Stimulated activated memory B cell treated with anti-CD40 and anti-IgM and Interleukin-4, amounts not matched to agents 10 μg/mL and 1 μg/mL and 100 μg/mL, for 72 hours (primary cell): ENCODE measurements at regions not wholly inside any gene's neighbourhood (a gene's known extent, or its start where the extent isn't known, plus 50 kb on each side); places are given as distances from the start of the nearest gene placed in this dataset.
"Not testable (repeated sequence)": the region's sequence is repeated elsewhere in the genome, so short reads cannot be mapped to it uniquely, and the experiment has no call there.

Source experiments
- ATAC-seq: fragments of 150-1000 bp; cut with Tn5 transposase; 2 replicates; pipeline ENCODE4 v1.10.0; 2021
- H3K27ac Mint-ChIP-seq: one replicate; pipeline ENCODE4 v1.8.0; 2022; ENCODE audit warnings: mild to moderate bottlenecking, mixed read lengths
- H3K27me3 Mint-ChIP-seq: one replicate; pipeline ENCODE4 v1.8.0; 2022; ENCODE audit warnings: mixed read lengths
- H3K36me3 Mint-ChIP-seq: one replicate; pipeline ENCODE4 v1.8.0; 2022; ENCODE audit warnings: mixed read lengths
- H3K4me1 Mint-ChIP-seq: one replicate; pipeline ENCODE4 v1.8.0; 2022; ENCODE audit warnings: mixed read lengths
- H3K4me3 Mint-ChIP-seq: one replicate; pipeline ENCODE4 v1.8.0; 2022; ENCODE audit warnings: mild to moderate bottlenecking, moderate library complexity, mixed read lengths
- H3K9me3 Mint-ChIP-seq: one replicate; pipeline ENCODE4 v1.8.0; 2022; ENCODE audit warnings: mixed read lengths

GRCh38 chr18:59818769-59819168 is 81.0 kb upstream of the PMAIP1 start:
- no peak for ATAC-seq
- Mint-ChIP-seq H3K9me3 (peaks cover 3% of the 10 kb centered on the region), H3K4me1 (peaks cover 10% of the 10 kb centered on the region), H3K4me3 (no peak overlapping the region), H3K27ac (no peak overlapping the region), H3K27me3 (peaks cover 44% of the 10 kb centered on the region), H3K36me3 (no peaks in the 10 kb centered on the region)

GRCh38 chr18:59814891-59815290 is 84.9 kb upstream of the PMAIP1 start:
- H3K9me3 Mint-ChIP-seq, result peaks cover 3% of the 10 kb centered on the region
- H3K4me1 Mint-ChIP-seq, result peaks cover 10% of the 10 kb centered on the region
- peaks cover 64% of the 10 kb centered on the region for H3K27me3 Mint-ChIP-seq
- no peaks in the 10 kb centered on the region for H3K36me3 Mint-ChIP-seq
- H3K27ac Mint-ChIP-seq, result no peak overlapping the region
- no peak for ATAC-seq
- no peak overlapping the region for H3K4me3 Mint-ChIP-seq

GRCh38 chr18:59813942-59814341 is 85.9 kb upstream of the PMAIP1 start:
- Mint-ChIP-seq H3K36me3 (no peaks in the 10 kb centered on the region), H3K4me1 (peaks cover 10% of the 10 kb centered on the region), H3K9me3 (peaks cover 2% of the 10 kb centered on the region), H3K4me3 (no peak overlapping the region), H3K27ac (peak overlapping the region; percentile 57), H3K27me3 (peaks cover 63% of the 10 kb centered on the region)
- no peak for ATAC-seq

- Mint-ChIP-seq H3K9me3 (no peaks in the 10 kb centered on the region), H3K36me3 (no peaks in the 10 kb centered on the region), H3K4me1 (no peaks in the 10 kb centered on the region), H3K27ac (no peak overlapping the region), H3K27me3 (peaks cover 53% of the 10 kb centered on the region), H3K4me3 (no peak overlapping the region)
- no peak for ATAC-seq
These were observed 88.9 kb upstream of the PMAIP1 start for GRCh38 chr18:59810735-59811520.

- no peaks in the 10 kb centered on the region for H3K4me1 Mint-ChIP-seq
- no peaks in the 10 kb centered on the region for H3K9me3 Mint-ChIP-seq
- ATAC-seq, result no peak
- H3K27ac Mint-ChIP-seq, result no peak overlapping the region
- H3K4me3 Mint-ChIP-seq, result no peak overlapping the region
- peaks cover 53% of the 10 kb centered on the region for H3K27me3 Mint-ChIP-seq
- H3K36me3 Mint-ChIP-seq, result no peaks in the 10 kb centered on the region
These were observed 89.6 kb upstream of the PMAIP1 start for GRCh38 chr18:59810183-59810582.

GRCh38 chr18:59802031-59802430 is 97.8 kb upstream of the PMAIP1 start:
- Mint-ChIP-seq H3K4me3 (no peak overlapping the region), H3K9me3 (no peaks in the 10 kb centered on the region), H3K27ac (no peak overlapping the region), H3K36me3 (no peaks in the 10 kb centered on the region), H3K4me1 (peaks cover 7% of the 10 kb centered on the region), H3K27me3 (no peaks in the 10 kb centered on the region)
- ATAC-seq, result peak; percentile 12

GRCh38 chr18:59801576-59801975 is 98.2 kb upstream of the PMAIP1 start:
- Mint-ChIP-seq H3K36me3 (no peaks in the 10 kb centered on the region), H3K4me3 (no peak overlapping the region), H3K27me3 (no peaks in the 10 kb centered on the region), H3K27ac (no peak overlapping the region), H3K4me1 (peaks cover 7% of the 10 kb centered on the region), H3K9me3 (no peaks in the 10 kb centered on the region)
- ATAC-seq, result no peak

GRCh38 chr18:59800897-59801296 is 98.9 kb upstream of the PMAIP1 start:
- no peak for ATAC-seq
- Mint-ChIP-seq H3K27ac (no peak overlapping the region), H3K27me3 (no peaks in the 10 kb centered on the region), H3K9me3 (no peaks in the 10 kb centered on the region), H3K36me3 (no peaks in the 10 kb centered on the region), H3K4me1 (peaks cover 7% of the 10 kb centered on the region), H3K4me3 (no peak overlapping the region)

GRCh38 chr18:59799383-59800015 is 100.3 kb upstream of the PMAIP1 start:
- no peak overlapping the region for H3K4me3 Mint-ChIP-seq
- H3K36me3 Mint-ChIP-seq, result no peaks in the 10 kb centered on the region
- peaks cover 8% of the 10 kb centered on the region for H3K27me3 Mint-ChIP-seq
- ATAC-seq, result no peak
- H3K4me1 Mint-ChIP-seq, result peaks cover 7% of the 10 kb centered on the region
- no peaks in the 10 kb centered on the region for H3K9me3 Mint-ChIP-seq
- no peak overlapping the region for H3K27ac Mint-ChIP-seq

- no peak for ATAC-seq
These were observed 98.7 kb upstream of the CCBE1 start for GRCh38 chr18:59795882-59796281.

GRCh38 chr18:59792353-59792752 is 95.1 kb upstream of the CCBE1 start:
- H3K9me3 Mint-ChIP-seq, result no peaks in the 10 kb centered on the region
- peaks cover 19% of the 10 kb centered on the region for H3K27me3 Mint-ChIP-seq
- H3K4me1 Mint-ChIP-seq, result no peaks in the 10 kb centered on the region
- no peaks in the 10 kb centered on the region for H3K36me3 Mint-ChIP-seq
- H3K27ac Mint-ChIP-seq, result no peak overlapping the region
- no peak overlapping the region for H3K4me3 Mint-ChIP-seq
- no peak for ATAC-seq

More at GRCh38 chr18:59795882-59796281, 98.7 kb upstream of the CCBE1 start:
- H3K4me1 Mint-ChIP-seq, result no peaks in the 10 kb centered on the region
- no peaks in the 10 kb centered on the region for H3K36me3 Mint-ChIP-seq
- no peak overlapping the region for H3K4me3 Mint-ChIP-seq
- H3K27ac Mint-ChIP-seq, result no peak overlapping the region
- peaks cover 19% of the 10 kb centered on the region for H3K27me3 Mint-ChIP-seq
- no peaks in the 10 kb centered on the region for H3K9me3 Mint-ChIP-seq

- not testable (repeated sequence) for ATAC-seq, H3K27ac Mint-ChIP-seq
These were observed 93.2 kb upstream of the CCBE1 start for GRCh38 chr18:59790346-59790936.

GRCh38 chr18:59788791-59789106 is 91.5 kb upstream of the CCBE1 start:
- no peak overlapping the region for H3K4me3 Mint-ChIP-seq
- no peaks in the 10 kb centered on the region for H3K9me3 Mint-ChIP-seq
- no peaks in the 10 kb centered on the region for H3K4me1 Mint-ChIP-seq
- H3K36me3 Mint-ChIP-seq, result no peaks in the 10 kb centered on the region
- peaks cover 11% of the 10 kb centered on the region for H3K27me3 Mint-ChIP-seq
- ATAC-seq, result no peak
- H3K27ac Mint-ChIP-seq, result no peak overlapping the region

More at GRCh38 chr18:59790346-59790936, 93.2 kb upstream of the CCBE1 start:
- H3K27me3 Mint-ChIP-seq, result peaks cover 17% of the 10 kb centered on the region
- H3K9me3 Mint-ChIP-seq, H3K36me3 Mint-ChIP-seq, H3K4me1 Mint-ChIP-seq, H3K4me3 Mint-ChIP-seq: not testable (repeated sequence)

- Mint-ChIP-seq H3K27me3 (peaks cover 11% of the 10 kb centered on the region), H3K4me3 (no peak overlapping the region), H3K36me3 (no peaks in the 10 kb centered on the region), H3K4me1 (peaks cover 3% of the 10 kb centered on the region), H3K9me3 (no peaks in the 10 kb centered on the region), H3K27ac (no peak overlapping the region)
- no peak for ATAC-seq
These were observed 91.0 kb upstream of the CCBE1 start for GRCh38 chr18:59787998-59788790.

GRCh38 chr18:59784694-59785093 is 87.5 kb upstream of the CCBE1 start:
- H3K36me3 Mint-ChIP-seq, result no peaks in the 10 kb centered on the region
- no peak for ATAC-seq

More at GRCh38 chr18:59784694-59785093, 87.5 kb upstream of the CCBE1 start:
- Mint-ChIP-seq H3K27me3 (peaks cover 13% of the 10 kb centered on the region), H3K9me3 (no peaks in the 10 kb centered on the region), H3K4me3 (no peak overlapping the region), H3K4me1 (peaks cover 7% of the 10 kb centered on the region), H3K27ac (no peak overlapping the region)
